HepG2 (cell line): ENCODE measurements at regions not wholly inside any gene's neighbourhood (a gene's known extent, or its start where the extent isn't known, plus 50 kb on each side); places are given as distances from the start of the nearest gene placed in this dataset.

Experiments used
- ATAC-seq: fragments of 200-7000 bp; cut with Tn5 transposase; 3 replicates; pipeline ENCODE4 v1.9.1; 2020; ENCODE audit warnings: mild to moderate bottlenecking, moderate library complexity
- BruUV-seq: library from RNA; stranded (reverse); fragments of 400-500 nt; replicated peaks from 2 replicates; lab custom pipeline; 2021; lab: Mats Ljungman, UMichigan
- CTCF ChIA-PET: fragments of 300-600 bp; formaldehyde crosslinking; extraction: SDS; loops from one replicate; lab custom pipeline; 2021; ENCODE audit warnings: low total read pairs, inconsistent platforms, low intra/inter-chr PET ratio; lab: Yijun Ruan, JAX
- POLR2A ChIA-PET: fragments of 350-600 bp; sonication (Branson Sonifier 250); formaldehyde crosslinking; loops from one replicate; lab custom pipeline; 2020; ENCODE audit warnings: antibody characterized with exemption, inconsistent platforms; lab: Yijun Ruan, JAX
- DNase-seq: peaks from one replicate; pipeline ENCODE4 v3.0.0-alpha.2; 2015; ENCODE audit warnings: low spot score
- FAIRE-seq: peaks from 3 replicates; lab custom pipeline; 2011; peaks lifted over from hg19 to GRCh38; lab: Jason Lieb, UNC
- H2AFZ ChIP-seq: one replicate; pipeline ENCODE4 v1.6.1; 2011; ENCODE audit warnings: low read length, inconsistent platforms
- H3K27ac ChIP-seq: fragments of 300-600 bp; 3 replicates; pipeline ENCODE4 v1.8.0; 2011; ENCODE audit warnings: mixed run types, mild to moderate bottlenecking, mixed read lengths, low read length, inconsistent platforms; ENCODE audit not compliant: insufficient read depth; ENCODE audit errors: extremely low read length
- H3K27me3 ChIP-seq, 2 experiments: fragments of 200-600 bp in 1 of 2; 2 replicates in 1 of 2; 3 replicates in 1 of 2; pipeline versions ENCODE4 v1.6.0 to v1.8.0; 2011; ENCODE audit warnings: low read length in 2 of 2, mild to moderate bottlenecking in 2 of 2, moderate library complexity in 2 of 2, inconsistent platforms in 1 of 2; ENCODE audit not compliant: insufficient read depth in 2 of 2, control insufficient read depth in 1 of 2
- H3K36me3 ChIP-seq, 2 experiments: fragments of 200-600 bp in 1 of 2; replicated peaks in 1 of 2; 2 replicates in 1 of 2; 3 replicates in 1 of 2; pipeline versions ENCODE4 v1.5.1 to v1.8.0; 2011; ENCODE audit warnings: low read length in 2 of 2, inconsistent platforms in 1 of 2; ENCODE audit not compliant: insufficient read depth in 2 of 2, control insufficient read depth in 1 of 2
- H3K4me1 ChIP-seq: 2 replicates; pipeline ENCODE4 v1.5.1; 2012; ENCODE audit warnings: low read length, inconsistent platforms; ENCODE audit not compliant: insufficient read depth
- H3K4me2 ChIP-seq: 2 replicates; pipeline ENCODE4 v1.6.0; 2011; ENCODE audit warnings: low read depth, low read length, inconsistent platforms
- H3K4me3 ChIP-seq, 3 experiments: fragments of 200-600 bp in 1 of 3; sonication (generic), shearing (Covaris generic) in 1 of 3; replicated peaks in 1 of 3; 2 replicates each; pipeline ENCODE4 v1.5.1; 2011 to 2016; ENCODE audit warnings: low read length in 3 of 3, inconsistent platforms in 2 of 3, low read depth in 2 of 3, mild to moderate bottlenecking in 2 of 3, control low read depth in 1 of 3, mixed read lengths in 1 of 3; ENCODE audit not compliant: insufficient read depth in 1 of 3
- H3K79me2 ChIP-seq: one replicate; pipeline ENCODE4 v1.6.1; 2011; ENCODE audit warnings: low read length, inconsistent platforms; ENCODE audit not compliant: insufficient read depth
- H3K9ac ChIP-seq: 2 replicates; pipeline ENCODE4 v1.6.0; 2011; ENCODE audit warnings: mild to moderate bottlenecking, low read depth, low read length, inconsistent platforms; ENCODE audit not compliant: insufficient read depth
- H3K9me3 ChIP-seq: 2 replicates; pipeline ENCODE4 v1.5.1; 2012; ENCODE audit warnings: mild to moderate bottlenecking, low read length
- H4K20me1 ChIP-seq: 2 replicates; pipeline ENCODE4 v1.6.0; 2011; ENCODE audit warnings: inconsistent platforms, mild to moderate bottlenecking, low read length, moderate library complexity; ENCODE audit not compliant: insufficient read depth
- ATF7 ChIP-seq, 2 experiments: fragments of 450-650 bp in 1 of 2; sonication (generic) in 1 of 2; formaldehyde crosslinking in 1 of 2; IDR thresholded peaks; 2 replicates each; pipeline versions ENCODE4 v1.4.0 to v1.6.1; 2016 to 2020; ENCODE audit warnings: antibody characterized with exemption in 1 of 2, mild to moderate bottlenecking in 1 of 2, missing genetic modification reagents in 1 of 2
- BHLHE40 ChIP-seq: IDR thresholded peaks from 2 replicates; pipeline ENCODE4 v1.6.1; 2011; ENCODE audit warnings: low read length, improper control_type of control experiment
- JUNB ChIP-seq: sonication (generic); formaldehyde crosslinking; IDR thresholded peaks from 2 replicates; pipeline ENCODE4 v1.8.0; 2022; ENCODE audit warnings: missing genetic modification reagents, mild to moderate bottlenecking, borderline replicate concordance
- SAFB2 ChIP-seq: sonication (generic); formaldehyde crosslinking; IDR thresholded peaks from 2 replicates; pipeline ENCODE4 v1.5.1; 2020; ENCODE audit warnings: missing genetic modification reagents, low read depth, mild to moderate bottlenecking, borderline replicate concordance
- ZFP82 ChIP-seq: sonication (generic); formaldehyde crosslinking; IDR thresholded peaks from 2 replicates; pipeline ENCODE4 v1.5.1; 2020; ENCODE audit warnings: mild to moderate bottlenecking, missing genetic modification reagents, borderline replicate concordance
- ZNF75D ChIP-seq: sonication (generic); formaldehyde crosslinking; IDR thresholded peaks from 2 replicates; pipeline ENCODE4 v1.8.1; 2023; ENCODE audit warnings: missing genetic modification reagents, mild to moderate bottlenecking, borderline replicate concordance
- ZSCAN22 ChIP-seq: sonication (generic); formaldehyde crosslinking; IDR thresholded peaks from 2 replicates; pipeline ENCODE4 v1.4.0; 2020; ENCODE audit warnings: mild to moderate bottlenecking, missing genetic modification reagents
- WGBS: methylation state at CpG from one replicate; pipeline ENCODE4 v1.1.6; 2017; ENCODE audit warnings: low lambda C conversion rate; 5-methylcytosine and 5-hydroxymethylcytosine counted together
- in situ Hi-C: cut with HindIII; loops from 2 replicates; pipeline ENCODE4 v1.10.0; 2017; ENCODE audit warnings: low pct_unique_long_range_greater_than_20kb; ENCODE audit not compliant: extremely low pct_ligation_motif_present
- intact Hi-C: fragments of 100-400 bp; cut with micrococcal nuclease; formaldehyde crosslinking; loops from one replicate; pipeline ENCODE4 v1.10.0; 2022; ENCODE audit not compliant: unreplicated experiment
- TF ChIP-seq, protein P1 (sequence below): sonication (generic); formaldehyde crosslinking; IDR thresholded peaks from 2 replicates; pipeline ENCODE4 v1.4.0; 2020; ENCODE audit warnings: missing genetic modification reagents
- TF ChIP-seq, protein P2 (sequence below): sonication (generic); formaldehyde crosslinking; IDR thresholded peaks from 2 replicates; pipeline ENCODE4 v1.5.0; 2020; ENCODE audit warnings: missing genetic modification reagents

DNA sequence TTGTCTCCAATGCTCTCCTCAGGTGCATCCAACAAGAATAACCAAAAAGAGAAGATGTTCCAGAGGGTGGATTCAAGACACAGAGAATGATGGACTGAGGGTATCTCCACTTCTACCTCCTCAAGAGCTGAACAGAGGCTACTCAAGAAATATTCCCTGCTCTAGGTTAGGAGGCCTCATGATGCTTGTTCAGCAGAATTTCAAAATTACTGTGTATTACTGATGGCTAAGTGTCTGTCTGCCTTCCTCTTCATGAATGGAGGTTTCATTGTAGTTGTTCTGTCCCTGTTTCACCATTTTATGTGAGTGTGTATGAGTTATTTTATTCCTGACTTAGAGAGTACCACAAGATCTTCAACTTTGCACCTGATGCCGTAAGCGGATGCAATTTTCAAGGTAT is 76.8 kb downstream of the JRKL start:
- CTCF ChIA-PET, result no interaction called here
- POLR2A ChIA-PET, result no interaction called here
- intact Hi-C loops, result no loop called here

More for the DNA sequence above, 76.8 kb downstream of the JRKL start:
- Histone ChIP-seq H4K20me1 (no peaks in the 10 kb centered on the region), H3K4me1 (no peaks in the 10 kb centered on the region), H3K9ac (no peak overlapping the region), H3K9me3 (no peaks in the 10 kb centered on the region), H3K4me3 (no peak overlapping the region)
- WGBS, result 16% methylated on average over 2 of the region's 2 CpGs
- in situ Hi-C loops, result no loop called here
- DNase-seq (no peak), FAIRE-seq (no peak)
- BruUV-seq, result no TSS peak
- TF ChIP-seq JUNB (no peak), ZNF75D (CRISPR knock-in tag) (no peak), ZFP82 (CRISPR knock-in tag) (no peak), SAFB2 (CRISPR knock-in tag) (no peak), ATF7 (IDR thresholded peaks at IDR 0.05) (no peak), ATF7 (CRISPR knock-in tag; IDR thresholded peaks at IDR 0.05) (no peak), ZSCAN22 (CRISPR knock-in tag) (no peak), BHLHE40 (no peak)
- TF ChIP-seq, protein P1, sequence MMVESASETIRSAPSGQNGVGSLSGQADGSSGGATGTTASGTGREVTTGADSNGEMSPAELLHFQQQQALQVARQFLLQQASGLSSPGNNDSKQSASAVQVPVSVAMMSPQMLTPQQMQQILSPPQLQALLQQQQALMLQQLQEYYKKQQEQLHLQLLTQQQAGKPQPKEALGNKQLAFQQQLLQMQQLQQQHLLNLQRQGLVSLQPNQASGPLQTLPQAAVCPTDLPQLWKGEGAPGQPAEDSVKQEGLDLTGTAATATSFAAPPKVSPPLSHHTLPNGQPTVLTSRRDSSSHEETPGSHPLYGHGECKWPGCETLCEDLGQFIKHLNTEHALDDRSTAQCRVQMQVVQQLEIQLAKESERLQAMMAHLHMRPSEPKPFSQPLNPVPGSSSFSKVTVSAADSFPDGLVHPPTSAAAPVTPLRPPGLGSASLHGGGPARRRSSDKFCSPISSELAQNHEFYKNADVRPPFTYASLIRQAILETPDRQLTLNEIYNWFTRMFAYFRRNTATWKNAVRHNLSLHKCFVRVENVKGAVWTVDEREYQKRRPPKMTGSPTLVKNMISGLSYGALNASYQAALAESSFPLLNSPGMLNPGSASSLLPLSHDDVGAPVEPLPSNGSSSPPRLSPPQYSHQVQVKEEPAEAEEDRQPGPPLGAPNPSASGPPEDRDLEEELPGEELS (CRISPR knock-in tag), result no peak
- TF ChIP-seq, protein P2, sequence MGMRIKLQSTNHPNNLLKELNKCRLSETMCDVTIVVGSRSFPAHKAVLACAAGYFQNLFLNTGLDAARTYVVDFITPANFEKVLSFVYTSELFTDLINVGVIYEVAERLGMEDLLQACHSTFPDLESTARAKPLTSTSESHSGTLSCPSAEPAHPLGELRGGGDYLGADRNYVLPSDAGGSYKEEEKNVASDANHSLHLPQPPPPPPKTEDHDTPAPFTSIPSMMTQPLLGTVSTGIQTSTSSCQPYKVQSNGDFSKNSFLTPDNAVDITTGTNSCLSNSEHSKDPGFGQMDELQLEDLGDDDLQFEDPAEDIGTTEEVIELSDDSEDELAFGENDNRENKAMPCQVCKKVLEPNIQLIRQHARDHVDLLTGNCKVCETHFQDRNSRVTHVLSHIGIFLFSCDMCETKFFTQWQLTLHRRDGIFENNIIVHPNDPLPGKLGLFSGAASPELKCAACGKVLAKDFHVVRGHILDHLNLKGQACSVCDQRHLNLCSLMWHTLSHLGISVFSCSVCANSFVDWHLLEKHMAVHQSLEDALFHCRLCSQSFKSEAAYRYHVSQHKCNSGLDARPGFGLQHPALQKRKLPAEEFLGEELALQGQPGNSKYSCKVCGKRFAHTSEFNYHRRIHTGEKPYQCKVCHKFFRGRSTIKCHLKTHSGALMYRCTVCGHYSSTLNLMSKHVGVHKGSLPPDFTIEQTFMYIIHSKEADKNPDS, result no peak
- TF ChIP-seq, all 625 proteins: peak for 0
- Histone ChIP-seq H3K36me3 (no peaks in the 10 kb centered on the region), H3K27ac (no peak overlapping the region), H3K27me3 (no peaks in the 10 kb centered on the region), H3K4me2 (no peak overlapping the region), H3K79me2 (no peaks in the 10 kb centered on the region), H2AFZ (no peak overlapping the region)
- ATAC-seq, result no peak
